Activated CD4-positive, alpha-beta memory T cell treated with anti-CD3 and anti-CD28 coated beads for 36 hours (primary cell): ENCODE measurements at regions not wholly inside any gene's neighbourhood (a gene's known extent, or its start where the extent isn't known, plus 50 kb on each side); places are given as distances from the start of the nearest gene placed in this dataset.

Experiments used
- CTCF ChIA-PET: fragments of 350-600 bp; sonication (Branson Sonifier 250); formaldehyde crosslinking; loops from one replicate; lab custom pipeline; 2021; ENCODE audit warnings: antibody characterized with exemption, inconsistent platforms; lab: Charles Lee
- POLR2A ChIA-PET: fragments of 350-600 bp; sonication (Branson Sonifier 250); formaldehyde crosslinking; loops from one replicate; lab custom pipeline; 2021; ENCODE audit warnings: antibody characterized with exemption; lab: Charles Lee
- DNase-seq: peaks from one replicate; pipeline ENCODE4 v3.0.0-alpha.2; 2020
- H3K27ac Mint-ChIP-seq: one replicate; pipeline ENCODE4 v1.8.0; 2021; ENCODE audit warnings: mixed read lengths
- H3K27me3 Mint-ChIP-seq: one replicate; pipeline ENCODE4 v1.8.0; 2021; ENCODE audit warnings: mixed read lengths
- H3K36me3 Mint-ChIP-seq: one replicate; pipeline ENCODE4 v1.8.0; 2021; ENCODE audit warnings: mixed read lengths
- H3K4me1 Mint-ChIP-seq: one replicate; pipeline ENCODE4 v1.8.0; 2021; ENCODE audit warnings: low read depth, mixed read lengths
- H3K4me3 Mint-ChIP-seq: one replicate; pipeline ENCODE4 v1.8.0; 2021; ENCODE audit warnings: mild to moderate bottlenecking, mixed read lengths
- H3K9me3 Mint-ChIP-seq: one replicate; pipeline ENCODE4 v1.8.0; 2021; ENCODE audit warnings: mixed read lengths
- intact Hi-C: fragments of 100-400 bp; cut with micrococcal nuclease; formaldehyde crosslinking; loops from one replicate; pipeline ENCODE4 v1.15.1; 2023

DNA sequence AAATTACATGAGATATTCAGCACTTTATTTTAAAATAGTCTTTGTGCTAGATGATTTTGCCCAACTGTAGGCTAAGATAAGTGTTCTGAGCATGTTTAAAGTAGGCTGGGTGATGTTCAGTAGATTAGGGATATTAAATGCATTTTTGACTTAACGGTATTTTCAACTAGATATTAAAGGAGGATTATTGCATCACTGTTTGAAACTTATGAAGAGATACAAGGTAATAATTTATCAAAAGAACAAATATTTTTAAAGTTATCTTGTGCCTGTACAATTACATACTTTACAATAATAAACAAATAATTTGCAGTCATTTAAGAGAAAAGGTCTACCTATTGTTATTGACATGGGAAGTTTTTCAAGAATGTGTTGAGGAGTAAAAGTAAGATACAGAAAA is 368.6 kb upstream of the DCN start:
- Mint-ChIP-seq H3K36me3 (peaks cover 3% of the 10 kb centered on the region), H3K4me3 (no peak overlapping the region), H3K9me3 (peaks cover 7% of the 10 kb centered on the region), H3K27ac (no peak overlapping the region), H3K4me1 (peaks cover 2% of the 10 kb centered on the region), H3K27me3 (peaks cover 9% of the 10 kb centered on the region)
- no peak for DNase-seq
- POLR2A ChIA-PET, result no interaction called here
- intact Hi-C loops, result no loop called here
- CTCF ChIA-PET, result no interaction called here

DNA sequence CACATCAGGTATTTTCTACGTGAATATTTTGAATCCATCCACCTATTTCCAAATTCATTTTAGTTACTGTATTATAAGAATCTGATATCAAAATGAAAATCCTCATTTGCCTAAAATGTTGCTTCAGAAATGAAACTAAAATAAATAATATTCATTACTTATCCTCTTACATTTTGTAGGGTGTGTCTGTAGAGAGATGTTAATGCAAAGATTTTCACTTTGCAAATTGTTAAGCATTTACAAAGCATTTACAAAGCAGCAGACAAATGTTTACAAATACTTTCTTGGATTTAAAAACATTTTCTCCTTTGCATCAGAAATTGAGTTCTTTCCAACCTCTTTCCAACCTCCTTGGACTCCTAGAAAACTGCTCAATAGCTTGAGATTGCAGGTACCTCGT is 360.0 kb upstream of the DCN start:
- intact Hi-C loops, result no loop called here
- H3K27ac Mint-ChIP-seq, result no peak overlapping the region
- H3K4me3 Mint-ChIP-seq, result no peak overlapping the region
- H3K36me3 Mint-ChIP-seq, result peaks cover 3% of the 10 kb centered on the region
- H3K27me3 Mint-ChIP-seq, result peaks cover 5% of the 10 kb centered on the region
- H3K9me3 Mint-ChIP-seq, result peaks cover 6% of the 10 kb centered on the region
- POLR2A ChIA-PET, result no interaction called here
- CTCF ChIA-PET, result no interaction called here
- no peaks in the 10 kb centered on the region for H3K4me1 Mint-ChIP-seq
- DNase-seq, result no peak

DNA sequence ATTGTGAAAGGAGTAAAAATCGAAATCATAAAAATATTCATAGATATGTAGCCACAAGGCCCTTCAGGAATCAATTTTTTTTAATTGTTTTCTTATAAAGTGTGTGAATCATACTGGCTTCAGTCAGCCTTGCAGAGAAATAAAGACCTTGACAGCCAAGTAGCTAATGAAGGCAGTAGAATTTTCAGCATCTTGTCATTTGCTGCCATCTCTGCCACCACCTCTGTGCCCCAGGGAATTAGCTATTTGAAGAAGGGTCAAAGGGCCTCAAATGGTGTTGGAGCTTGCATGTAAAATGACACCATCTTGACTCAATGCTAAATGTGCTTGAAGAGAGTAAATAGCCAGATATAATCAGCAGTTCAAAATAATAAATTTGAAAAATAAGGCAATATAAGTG is 359.4 kb upstream of the DCN start:
- ChIA-PET CTCF (no interaction called here), POLR2A (no interaction called here)
- H3K4me1 Mint-ChIP-seq, result no peaks in the 10 kb centered on the region

DNA sequence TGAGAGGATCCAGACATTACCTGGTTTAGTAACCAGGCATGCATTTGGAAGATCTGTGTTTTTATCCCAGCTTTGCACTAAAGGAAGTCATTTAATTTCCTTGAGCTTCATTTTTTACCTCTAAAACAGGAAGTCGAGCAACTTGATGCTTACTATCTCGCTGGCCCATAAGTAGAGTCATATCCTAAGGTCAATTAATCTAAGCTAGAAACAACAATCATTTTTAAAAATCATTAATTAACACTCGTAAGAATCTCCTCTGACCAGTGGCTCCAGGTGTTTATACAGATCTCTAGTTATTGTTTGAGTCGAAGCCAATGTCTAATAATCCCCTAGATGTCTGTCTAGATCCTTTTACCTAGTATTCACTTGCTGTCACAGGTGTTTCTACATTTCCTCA is 355.8 kb upstream of the DCN start:
- intact Hi-C loops, result no loop called here
- Mint-ChIP-seq H3K27ac (no peak overlapping the region), H3K36me3 (peaks cover 4% of the 10 kb centered on the region), H3K9me3 (peaks cover 14% of the 10 kb centered on the region), H3K4me1 (no peaks in the 10 kb centered on the region), H3K4me3 (no peak overlapping the region), H3K27me3 (peaks cover 3% of the 10 kb centered on the region)
- POLR2A ChIA-PET, result no interaction called here
- DNase-seq, result no peak
- CTCF ChIA-PET, result interaction anchor here (1.6 kb wide), 1 partner anchor 157 kb away, joined by 4 read pairs; no protein-coding TSS in a partner anchor

More for the DNA sequence above, 359.4 kb upstream of the DCN start:
- DNase-seq, result no peak
- Mint-ChIP-seq H3K4me3 (no peak overlapping the region), H3K27me3 (peaks cover 5% of the 10 kb centered on the region), H3K27ac (no peak overlapping the region), H3K9me3 (peaks cover 6% of the 10 kb centered on the region), H3K36me3 (peaks cover 3% of the 10 kb centered on the region)
- intact Hi-C loops, result no loop called here

DNA sequence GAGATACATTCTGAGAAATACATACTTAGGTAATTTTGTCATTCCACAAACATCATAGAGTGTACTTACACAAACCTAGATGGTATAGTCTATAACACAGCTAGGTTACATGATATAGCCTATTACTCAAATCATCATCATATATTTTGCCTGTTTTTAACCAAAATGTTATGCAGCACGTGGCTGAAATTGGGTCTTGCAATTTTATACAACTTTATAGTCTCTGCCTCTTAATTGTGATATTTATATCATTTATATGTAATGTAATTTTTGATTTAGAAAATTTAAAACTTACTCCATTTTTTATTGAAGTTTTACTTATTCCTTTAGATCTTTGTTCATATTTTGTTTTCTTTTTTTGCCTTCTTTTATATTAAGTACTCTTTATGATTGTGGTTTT is 350.7 kb upstream of the DCN start:
- Mint-ChIP-seq H3K27ac (no peak overlapping the region), H3K4me1 (no peaks in the 10 kb centered on the region), H3K9me3 (peaks cover 19% of the 10 kb centered on the region), H3K4me3 (no peak overlapping the region), H3K36me3 (peaks cover 4% of the 10 kb centered on the region), H3K27me3 (no peaks in the 10 kb centered on the region)
- intact Hi-C loops, result no loop called here
- no peak for DNase-seq
- CTCF ChIA-PET, result no interaction called here
- POLR2A ChIA-PET, result no interaction called here

DNA sequence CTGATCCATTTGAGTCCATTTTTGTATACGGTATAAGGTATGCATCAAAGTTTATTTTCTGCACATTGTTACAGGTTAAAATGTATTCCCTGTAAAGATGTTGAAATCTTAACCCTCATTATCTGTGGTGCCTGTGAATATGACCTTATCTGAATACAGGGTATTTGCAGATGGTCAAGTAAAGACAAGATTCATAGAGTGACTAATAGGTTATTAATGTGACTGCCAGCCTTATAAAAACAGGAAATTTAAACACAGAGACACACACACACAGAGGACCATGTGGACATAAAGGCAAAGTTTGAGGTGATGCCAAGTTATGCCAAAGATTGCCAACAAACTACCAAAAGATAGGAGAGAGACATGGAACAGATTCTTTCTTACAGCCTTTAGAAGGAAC is 347.2 kb upstream of the DCN start:
- no peak for DNase-seq
- Mint-ChIP-seq H3K27me3 (no peaks in the 10 kb centered on the region), H3K4me3 (no peak overlapping the region), H3K9me3 (peaks cover 17% of the 10 kb centered on the region), H3K36me3 (peaks cover 2% of the 10 kb centered on the region), H3K27ac (no peak overlapping the region), H3K4me1 (no peaks in the 10 kb centered on the region)
- intact Hi-C loops, result no loop called here
- POLR2A ChIA-PET, result no interaction called here
- CTCF ChIA-PET, result no interaction called here

DNA sequence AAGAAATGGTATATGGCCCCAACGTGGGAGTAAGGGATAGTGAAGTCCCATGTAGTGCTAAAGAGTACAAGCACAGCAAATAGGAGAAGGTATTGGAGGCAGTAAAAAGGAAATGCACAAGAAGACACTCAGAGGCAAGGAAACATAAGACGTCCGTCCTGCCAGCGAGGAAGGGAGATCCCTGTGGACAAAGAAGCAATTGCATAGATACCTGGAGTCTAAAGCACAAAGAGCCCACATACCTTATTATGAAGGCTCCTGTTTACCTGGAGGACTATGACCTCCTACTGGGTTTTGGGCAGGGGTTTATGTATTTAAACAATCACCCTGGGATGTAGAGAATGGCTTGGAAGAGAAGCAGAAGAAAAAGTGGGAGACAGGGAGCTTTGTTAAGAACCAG is 341.2 kb upstream of the DCN start:
- H3K4me1 Mint-ChIP-seq, result no peaks in the 10 kb centered on the region
- no peak overlapping the region for H3K27ac Mint-ChIP-seq
- peaks cover 5% of the 10 kb centered on the region for H3K27me3 Mint-ChIP-seq
- no peak overlapping the region for H3K4me3 Mint-ChIP-seq
- peaks cover 4% of the 10 kb centered on the region for H3K36me3 Mint-ChIP-seq
- peaks cover 6% of the 10 kb centered on the region for H3K9me3 Mint-ChIP-seq
- CTCF ChIA-PET, result no interaction called here
- intact Hi-C loops, result no loop called here
- DNase-seq, result no peak
- POLR2A ChIA-PET, result no interaction called here

DNA sequence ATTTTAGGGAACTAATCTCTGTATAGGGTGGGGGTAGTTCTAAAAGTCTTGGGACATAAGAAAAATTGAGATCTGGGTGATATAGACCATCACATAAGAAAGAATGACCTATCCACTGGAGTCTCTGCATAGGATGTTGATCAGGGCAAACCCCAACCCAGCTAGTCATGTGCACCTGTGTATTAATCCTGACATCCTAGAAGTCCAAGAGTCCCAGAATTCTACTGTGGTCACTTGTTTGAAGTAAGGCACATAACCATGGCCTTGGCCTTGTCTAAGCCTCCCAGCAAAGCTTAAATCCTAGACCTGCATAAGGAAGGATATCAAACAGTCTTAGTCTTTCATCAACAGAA is 334.1 kb upstream of the DCN start:
- ChIA-PET POLR2A (no interaction called here), CTCF (no interaction called here)
- H3K36me3 Mint-ChIP-seq, result peaks cover 4% of the 10 kb centered on the region

DNA sequence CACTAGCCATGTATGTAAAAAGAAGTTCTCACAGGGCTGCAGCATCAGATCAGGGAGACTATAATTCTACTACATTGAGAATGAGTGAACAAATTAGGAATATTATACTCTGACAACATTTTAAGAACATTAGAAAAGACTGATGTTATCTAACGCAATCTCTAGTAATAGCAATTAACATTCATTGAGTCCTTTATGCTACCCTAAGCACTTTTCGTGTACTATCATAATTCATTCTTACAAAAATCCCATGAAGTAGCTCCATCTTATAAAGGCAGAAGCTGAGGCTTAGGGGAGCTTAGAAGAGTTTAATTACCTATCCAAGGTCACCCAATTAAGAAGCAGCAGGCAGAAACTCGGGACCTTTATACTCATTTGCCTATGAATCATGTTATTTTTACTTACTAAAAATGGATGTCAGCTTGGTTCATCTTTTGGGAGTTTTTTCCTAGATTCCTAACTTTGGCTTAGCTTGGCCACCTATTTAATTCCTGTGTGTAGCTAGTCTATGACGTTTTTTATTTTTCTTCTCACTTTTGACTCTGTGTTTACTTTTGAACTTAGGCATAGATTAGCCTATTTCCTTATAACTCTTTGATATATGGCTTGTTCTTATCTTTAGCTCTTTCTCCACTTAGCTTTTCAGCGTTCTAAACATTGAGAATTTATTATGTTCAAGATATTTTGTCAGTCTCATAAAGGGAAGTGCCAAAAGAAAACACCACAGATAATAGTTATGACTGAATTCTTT is 333.5 kb upstream of the DCN start:
- H3K9me3 Mint-ChIP-seq, result peaks cover 6% of the 10 kb centered on the region
- DNase-seq, result no peak
- H3K4me1 Mint-ChIP-seq, result no peaks in the 10 kb centered on the region
- H3K36me3 Mint-ChIP-seq, result peaks cover 2% of the 10 kb centered on the region
- ChIA-PET POLR2A (no interaction called here), CTCF (no interaction called here)
- peaks cover 9% of the 10 kb centered on the region for H3K27me3 Mint-ChIP-seq
- intact Hi-C loops, result no loop called here
- H3K27ac Mint-ChIP-seq, result no peak overlapping the region
- no peak overlapping the region for H3K4me3 Mint-ChIP-seq

More for the DNA sequence above, 334.1 kb upstream of the DCN start:
- intact Hi-C loops, result no loop called here
- peaks cover 6% of the 10 kb centered on the region for H3K9me3 Mint-ChIP-seq
- no peak overlapping the region for H3K4me3 Mint-ChIP-seq
- H3K27me3 Mint-ChIP-seq, result peaks cover 9% of the 10 kb centered on the region
- no peak overlapping the region for H3K27ac Mint-ChIP-seq
- DNase-seq, result no peak
- H3K4me1 Mint-ChIP-seq, result no peaks in the 10 kb centered on the region

DNA sequence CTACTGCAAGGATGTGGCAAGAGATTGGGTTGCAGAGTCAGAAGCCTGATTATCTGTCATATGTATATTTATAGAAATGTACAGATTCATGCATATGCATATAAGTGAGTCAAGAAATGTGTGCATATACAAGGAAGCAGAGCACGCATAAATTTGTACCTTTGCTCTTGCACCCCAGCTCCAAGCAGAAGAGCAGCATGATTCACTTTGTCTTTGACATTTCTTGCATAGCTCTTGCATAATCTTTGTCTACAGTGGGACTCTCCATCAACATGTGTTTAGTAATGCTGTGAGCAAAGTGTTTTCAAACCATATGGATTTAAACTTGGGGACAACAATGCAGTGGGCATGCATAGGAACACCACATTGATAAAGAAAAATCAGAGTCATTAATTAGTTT is 330.7 kb upstream of the DCN start:
- H3K36me3 Mint-ChIP-seq, result no peaks in the 10 kb centered on the region
- no peak for DNase-seq
- H3K27ac Mint-ChIP-seq, result no peak overlapping the region
- no peaks in the 10 kb centered on the region for H3K9me3 Mint-ChIP-seq
- H3K4me1 Mint-ChIP-seq, result no peaks in the 10 kb centered on the region
- ChIA-PET POLR2A (no interaction called here), CTCF (no interaction called here)
- intact Hi-C loops, result no loop called here
- H3K4me3 Mint-ChIP-seq, result no peak overlapping the region
- peaks cover 4% of the 10 kb centered on the region for H3K27me3 Mint-ChIP-seq

DNA sequence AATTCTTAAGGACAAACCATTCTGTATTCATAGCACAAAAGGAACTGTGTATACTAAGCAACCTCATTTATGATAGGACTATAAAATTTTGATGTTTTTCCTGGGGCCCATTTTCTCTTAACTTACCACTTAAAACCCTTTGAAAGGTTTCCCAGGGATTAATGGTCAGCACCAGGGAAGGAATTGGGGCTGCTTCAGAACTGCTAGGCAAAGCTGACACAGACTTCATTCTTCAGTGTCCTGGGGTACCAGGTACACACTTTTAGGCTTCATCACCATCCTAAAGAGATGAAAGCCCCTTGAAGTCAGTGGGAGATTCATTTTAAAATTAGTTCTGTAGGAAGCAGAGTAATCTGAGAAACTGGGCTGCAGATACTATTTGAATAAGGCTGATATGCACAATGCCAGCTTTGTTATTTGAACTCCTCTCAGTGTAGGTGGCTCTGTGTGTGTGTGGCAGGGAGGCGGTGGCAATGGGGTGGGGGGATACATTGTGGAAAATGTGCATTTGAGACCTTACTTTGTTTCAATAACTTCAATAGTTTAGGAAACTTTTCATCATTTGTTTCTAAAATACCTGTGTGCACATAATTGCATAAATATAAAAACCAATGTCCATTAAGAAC is 329.3 kb upstream of the DCN start:
- H3K4me3 Mint-ChIP-seq, result no peak overlapping the region
- DNase-seq, result no peak
- H3K27ac Mint-ChIP-seq, result no peak overlapping the region
- ChIA-PET CTCF (no interaction called here), POLR2A (no interaction called here)
- H3K36me3 Mint-ChIP-seq, result no peaks in the 10 kb centered on the region
- intact Hi-C loops, result no loop called here
- no peaks in the 10 kb centered on the region for H3K9me3 Mint-ChIP-seq
- H3K27me3 Mint-ChIP-seq, result peaks cover 4% of the 10 kb centered on the region
- H3K4me1 Mint-ChIP-seq, result no peaks in the 10 kb centered on the region

DNA sequence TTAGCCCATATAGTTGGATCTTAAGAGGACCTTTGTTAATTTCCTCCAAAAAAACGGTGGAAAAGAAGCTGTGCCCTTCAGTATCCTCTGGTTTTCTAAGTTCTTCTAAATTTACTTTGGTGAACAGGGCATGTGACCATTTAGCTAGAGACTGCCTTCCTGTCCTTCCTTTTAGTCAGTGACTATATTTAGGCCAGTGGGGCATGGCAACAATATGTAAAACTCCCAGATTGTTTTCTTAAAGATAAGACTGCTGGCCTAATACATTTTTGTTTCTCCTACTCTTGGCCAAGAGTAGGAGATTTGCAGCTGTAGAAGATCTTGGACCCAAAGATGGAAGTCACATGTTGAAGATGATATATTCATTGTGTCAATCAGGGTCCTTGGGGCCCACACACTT is 325.1 kb upstream of the DCN start:
- no peaks in the 10 kb centered on the region for H3K36me3 Mint-ChIP-seq
- POLR2A ChIA-PET, result no interaction called here
- H3K4me1 Mint-ChIP-seq, result no peaks in the 10 kb centered on the region
- no peaks in the 10 kb centered on the region for H3K27me3 Mint-ChIP-seq
- DNase-seq, result no peak
- no peak overlapping the region for H3K4me3 Mint-ChIP-seq
- no peak overlapping the region for H3K27ac Mint-ChIP-seq
- no peaks in the 10 kb centered on the region for H3K9me3 Mint-ChIP-seq
- CTCF ChIA-PET, result no interaction called here
- intact Hi-C loops, result no loop called here

DNA sequence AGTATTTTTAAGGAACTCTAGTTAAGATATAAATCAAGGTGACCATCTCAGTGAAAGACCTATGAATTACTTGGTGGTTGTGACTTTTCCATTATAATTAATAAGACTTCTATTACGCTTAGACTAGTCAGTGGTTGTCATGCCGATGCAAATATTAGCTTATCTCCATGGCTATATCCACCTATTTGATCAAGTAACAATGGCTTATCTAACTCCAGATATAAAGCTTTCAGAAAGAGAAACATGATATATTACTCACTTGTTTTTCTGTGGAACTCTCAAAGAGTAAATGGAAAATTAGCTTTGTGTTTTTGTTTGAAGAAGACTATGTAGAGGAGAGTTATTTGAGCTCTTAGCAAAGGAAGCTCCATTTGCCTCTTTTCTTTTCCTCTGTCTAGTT is 323.8 kb upstream of the DCN start:
- Mint-ChIP-seq H3K4me1 (no peaks in the 10 kb centered on the region), H3K4me3 (no peak overlapping the region), H3K9me3 (no peaks in the 10 kb centered on the region), H3K27ac (no peak overlapping the region), H3K36me3 (no peaks in the 10 kb centered on the region), H3K27me3 (no peaks in the 10 kb centered on the region)
- no peak for DNase-seq
- intact Hi-C loops, result no loop called here
- POLR2A ChIA-PET, result no interaction called here
- CTCF ChIA-PET, result no interaction called here
